ENCODE measurements at regions not wholly inside any gene's neighbourhood (a gene's known extent, or its start where the extent isn't known, plus 50 kb on each side); places are given as distances from the start of the nearest gene placed in this dataset.

GRCh38 chr3:182276512-182276911, 516.8 kb upstream of the ATP11B start:
- TF ChIP-seq POLR2A (IDR thresholded peaks at IDR 0.05; ENCODE audit: low read depth) (no peak), CTCF (IDR thresholded peaks at IDR 0.05) (no peak)

Data from esophagus muscularis mucosa (tissue), 3 donors.